HepG2 (cell line): ENCODE measurements at regions not wholly inside any gene's neighbourhood (a gene's known extent, or its start where the extent isn't known, plus 50 kb on each side); places are given as distances from the start of the nearest gene placed in this dataset.

Source experiments
- ATAC-seq: fragments of 200-7000 bp; cut with Tn5 transposase; 3 replicates; pipeline ENCODE4 v1.9.1; 2020; ENCODE audit warnings: mild to moderate bottlenecking, moderate library complexity
- BruUV-seq: library from RNA; stranded (reverse); fragments of 400-500 nt; replicated peaks from 2 replicates; lab custom pipeline; 2021; lab: Mats Ljungman, UMichigan
- CTCF ChIA-PET: fragments of 300-600 bp; formaldehyde crosslinking; extraction: SDS; loops from one replicate; lab custom pipeline; 2021; ENCODE audit warnings: low total read pairs, inconsistent platforms, low intra/inter-chr PET ratio; lab: Yijun Ruan, JAX
- POLR2A ChIA-PET: fragments of 350-600 bp; sonication (Branson Sonifier 250); formaldehyde crosslinking; loops from one replicate; lab custom pipeline; 2020; ENCODE audit warnings: antibody characterized with exemption, inconsistent platforms; lab: Yijun Ruan, JAX
- DNase-seq: peaks from one replicate; pipeline ENCODE4 v3.0.0-alpha.2; 2015; ENCODE audit warnings: low spot score
- FAIRE-seq: peaks from 3 replicates; lab custom pipeline; 2011; peaks lifted over from hg19 to GRCh38; lab: Jason Lieb, UNC
- H2AFZ ChIP-seq: one replicate; pipeline ENCODE4 v1.6.1; 2011; ENCODE audit warnings: low read length, inconsistent platforms
- H3K27ac ChIP-seq: fragments of 300-600 bp; 3 replicates; pipeline ENCODE4 v1.8.0; 2011; ENCODE audit warnings: mixed run types, mild to moderate bottlenecking, mixed read lengths, low read length, inconsistent platforms; ENCODE audit not compliant: insufficient read depth; ENCODE audit errors: extremely low read length
- H3K27me3 ChIP-seq, 2 experiments: fragments of 200-600 bp in 1 of 2; 2 replicates in 1 of 2; 3 replicates in 1 of 2; pipeline versions ENCODE4 v1.6.0 to v1.8.0; 2011; ENCODE audit warnings: low read length in 2 of 2, mild to moderate bottlenecking in 2 of 2, moderate library complexity in 2 of 2, inconsistent platforms in 1 of 2; ENCODE audit not compliant: insufficient read depth in 2 of 2, control insufficient read depth in 1 of 2
- H3K36me3 ChIP-seq, 2 experiments: fragments of 200-600 bp in 1 of 2; replicated peaks in 1 of 2; 2 replicates in 1 of 2; 3 replicates in 1 of 2; pipeline versions ENCODE4 v1.5.1 to v1.8.0; 2011; ENCODE audit warnings: low read length in 2 of 2, inconsistent platforms in 1 of 2; ENCODE audit not compliant: insufficient read depth in 2 of 2, control insufficient read depth in 1 of 2
- H3K4me1 ChIP-seq: 2 replicates; pipeline ENCODE4 v1.5.1; 2012; ENCODE audit warnings: low read length, inconsistent platforms; ENCODE audit not compliant: insufficient read depth
- H3K4me2 ChIP-seq: 2 replicates; pipeline ENCODE4 v1.6.0; 2011; ENCODE audit warnings: low read depth, low read length, inconsistent platforms
- H3K4me3 ChIP-seq, 3 experiments: fragments of 200-600 bp in 1 of 3; sonication (generic), shearing (Covaris generic) in 1 of 3; replicated peaks in 1 of 3; 2 replicates each; pipeline ENCODE4 v1.5.1; 2011 to 2016; ENCODE audit warnings: low read length in 3 of 3, inconsistent platforms in 2 of 3, low read depth in 2 of 3, mild to moderate bottlenecking in 2 of 3, control low read depth in 1 of 3, mixed read lengths in 1 of 3; ENCODE audit not compliant: insufficient read depth in 1 of 3
- H3K79me2 ChIP-seq: one replicate; pipeline ENCODE4 v1.6.1; 2011; ENCODE audit warnings: low read length, inconsistent platforms; ENCODE audit not compliant: insufficient read depth
- H3K9ac ChIP-seq: 2 replicates; pipeline ENCODE4 v1.6.0; 2011; ENCODE audit warnings: mild to moderate bottlenecking, low read depth, low read length, inconsistent platforms; ENCODE audit not compliant: insufficient read depth
- H3K9me3 ChIP-seq: 2 replicates; pipeline ENCODE4 v1.5.1; 2012; ENCODE audit warnings: mild to moderate bottlenecking, low read length
- H4K20me1 ChIP-seq: 2 replicates; pipeline ENCODE4 v1.6.0; 2011; ENCODE audit warnings: inconsistent platforms, mild to moderate bottlenecking, low read length, moderate library complexity; ENCODE audit not compliant: insufficient read depth
- ADNP ChIP-seq: sonication (generic); formaldehyde crosslinking; IDR thresholded peaks from 2 replicates; pipeline ENCODE4 v1.4.0; 2020; ENCODE audit warnings: missing genetic modification reagents
- ARID2 ChIP-seq: sonication (generic); formaldehyde crosslinking; IDR thresholded peaks from 2 replicates; pipeline ENCODE4 v1.8.1; 2022; ENCODE audit warnings: mild to moderate bottlenecking, missing genetic modification reagents, borderline replicate concordance
- BHLHE40 ChIP-seq: IDR thresholded peaks from 2 replicates; pipeline ENCODE4 v1.6.1; 2011; ENCODE audit warnings: low read length, improper control_type of control experiment
- GABPB1 ChIP-seq: IDR thresholded peaks from 2 replicates; pipeline ENCODE4 v1.6.1; 2016; ENCODE audit warnings: mild to moderate bottlenecking, missing genetic modification reagents, moderate library complexity, missing compliant biosample characterization
- KDM5A ChIP-seq: fragments of 200-600 bp; sonication (generic); IDR thresholded peaks from 2 replicates; pipeline ENCODE4 v1.7.0; 2018; ENCODE audit warnings: antibody characterized with exemption, mild to moderate bottlenecking, low read length, borderline replicate concordance
- MBNL3 ChIP-seq: fragments of 250-450 bp; sonication (Bioruptor Pico); conservative IDR thresholded peaks from 2 replicates; pipeline ENCODE4 v1.8.0; 2022; ENCODE audit warnings: mild to moderate bottlenecking, inconsistent platforms
- RXRA ChIP-seq: sonication (generic); formaldehyde crosslinking; IDR thresholded peaks from 2 replicates; pipeline ENCODE4 v1.5.1; 2020; ENCODE audit warnings: missing genetic modification reagents
- SKI ChIP-seq: fragments of 450-650 bp; IDR thresholded peaks from one replicate; pipeline ENCODE4 v1.6.1; 2018; ENCODE audit warnings: mild to moderate bottlenecking; ENCODE audit not compliant: partially characterized antibody
- SRSF1 ChIP-seq: fragments of 200-400 bp; formaldehyde crosslinking; optimal IDR thresholded peaks from 2 replicates; pipeline ENCODE3; 2017; ENCODE audit warnings: mild to moderate bottlenecking, low read depth, low read length, moderate library complexity
- TBL1XR1 ChIP-seq: fragments of 150-350 bp; IDR thresholded peaks from 2 replicates; pipeline ENCODE4 v1.6.1; 2014; ENCODE audit warnings: borderline replicate concordance, low read length; ENCODE audit not compliant: partially characterized antibody
- YY1 ChIP-seq: IDR thresholded peaks from 2 replicates; pipeline ENCODE4 v1.6.1; 2011; ENCODE audit warnings: low read length, low read depth, moderate library complexity, mild to moderate bottlenecking; ENCODE audit not compliant: insufficient read depth, insufficient replicate concordance
- ZKSCAN8 ChIP-seq: IDR thresholded peaks from 2 replicates; pipeline ENCODE4 v1.6.1; 2016; ENCODE audit warnings: borderline replicate concordance, missing genetic modification reagents, missing compliant biosample characterization
- ZNF180 ChIP-seq: sonication (generic); formaldehyde crosslinking; IDR thresholded peaks from 2 replicates; pipeline ENCODE4 v1.4.0; 2020; ENCODE audit warnings: low read depth, missing genetic modification reagents, borderline replicate concordance
- ZNF746 ChIP-seq: sonication (generic); formaldehyde crosslinking; IDR thresholded peaks from 2 replicates; pipeline ENCODE4 v1.8.0; 2022; ENCODE audit warnings: mild to moderate bottlenecking, missing genetic modification reagents
- ZNF773 ChIP-seq: sonication (generic); formaldehyde crosslinking; IDR thresholded peaks from 2 replicates; pipeline ENCODE4 v1.4.0; 2020; ENCODE audit warnings: missing genetic modification reagents, borderline replicate concordance
- WGBS: methylation state at CpG from one replicate; pipeline ENCODE4 v1.1.6; 2017; ENCODE audit warnings: low lambda C conversion rate; 5-methylcytosine and 5-hydroxymethylcytosine counted together
- in situ Hi-C: cut with HindIII; loops from 2 replicates; pipeline ENCODE4 v1.10.0; 2017; ENCODE audit warnings: low pct_unique_long_range_greater_than_20kb; ENCODE audit not compliant: extremely low pct_ligation_motif_present
- intact Hi-C: fragments of 100-400 bp; cut with micrococcal nuclease; formaldehyde crosslinking; loops from one replicate; pipeline ENCODE4 v1.10.0; 2022; ENCODE audit not compliant: unreplicated experiment
- TF ChIP-seq, protein P1 (sequence below): fragments of 450-650 bp; IDR thresholded peaks from 2 replicates; pipeline ENCODE4 v1.6.1; 2016
- TF ChIP-seq, protein P2 (sequence below): sonication (generic); formaldehyde crosslinking; IDR thresholded peaks from 2 replicates; pipeline ENCODE4 v1.4.0; 2020; ENCODE audit warnings: missing genetic modification reagents

DNA sequence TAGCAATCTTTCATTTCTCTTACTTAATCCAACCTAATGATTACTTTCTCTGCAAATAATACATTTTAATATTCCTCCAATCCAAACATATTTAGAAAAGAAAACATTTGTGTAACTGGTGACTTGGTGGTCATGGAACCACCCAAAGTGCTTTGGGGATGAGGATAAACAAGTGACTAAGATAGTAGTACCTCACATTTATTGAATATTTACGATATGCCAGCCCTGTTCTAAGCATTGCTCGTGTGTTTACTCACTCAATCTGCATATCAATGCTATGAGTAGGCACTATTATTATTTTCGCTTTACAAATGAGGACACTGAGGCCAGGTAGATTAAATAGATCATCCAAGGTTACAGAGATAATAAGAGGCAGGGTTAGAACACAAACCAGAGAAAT is 189.5 kb downstream of the SHOX2 start:
- Histone ChIP-seq H3K4me3 (no peak overlapping the region), H3K79me2 (no peaks in the 10 kb centered on the region), H3K9me3 (no peaks in the 10 kb centered on the region), H3K27ac (no peak overlapping the region), H3K9ac (no peak overlapping the region), H2AFZ (no peak overlapping the region), H3K27me3 (0 out of 5 replicates have a peak, but pooled peaks cover 0 to 9% of the 10 kb centered on the region in 2 experiments), H3K4me2 (no peak overlapping the region), H3K4me1 (no peaks in the 10 kb centered on the region), H3K36me3 (no peaks in the 10 kb centered on the region), H4K20me1 (no peaks in the 10 kb centered on the region)
- ChIA-PET CTCF (no interaction called here), POLR2A (no interaction called here)
- FAIRE-seq (no peak), ATAC-seq (no peak), DNase-seq (no peak)
- no TSS peak for BruUV-seq
- intact Hi-C loops, result no loop called here
- in situ Hi-C loops, result no loop called here
- no peak for TF ChIP-seq SKI
- no peak for TF ChIP-seq KDM5A
- TF ChIP-seq ADNP (CRISPR knock-in tag), result no peak
- TF ChIP-seq BHLHE40, result no peak
- TF ChIP-seq ARID2, result no peak
- TF ChIP-seq ZNF746, result no peak
- no peak for TF ChIP-seq SRSF1
- TF ChIP-seq ZKSCAN8 (CRISPR knock-in tag), result no peak
- no peak for TF ChIP-seq RXRA (CRISPR knock-in tag)
- no peak for TF ChIP-seq TBL1XR1
- TF ChIP-seq YY1, result no peak
- no peak for TF ChIP-seq ZNF180 (CRISPR knock-in tag)
- TF ChIP-seq GABPB1 (CRISPR knock-in tag), result no peak
- TF ChIP-seq, protein P1, sequence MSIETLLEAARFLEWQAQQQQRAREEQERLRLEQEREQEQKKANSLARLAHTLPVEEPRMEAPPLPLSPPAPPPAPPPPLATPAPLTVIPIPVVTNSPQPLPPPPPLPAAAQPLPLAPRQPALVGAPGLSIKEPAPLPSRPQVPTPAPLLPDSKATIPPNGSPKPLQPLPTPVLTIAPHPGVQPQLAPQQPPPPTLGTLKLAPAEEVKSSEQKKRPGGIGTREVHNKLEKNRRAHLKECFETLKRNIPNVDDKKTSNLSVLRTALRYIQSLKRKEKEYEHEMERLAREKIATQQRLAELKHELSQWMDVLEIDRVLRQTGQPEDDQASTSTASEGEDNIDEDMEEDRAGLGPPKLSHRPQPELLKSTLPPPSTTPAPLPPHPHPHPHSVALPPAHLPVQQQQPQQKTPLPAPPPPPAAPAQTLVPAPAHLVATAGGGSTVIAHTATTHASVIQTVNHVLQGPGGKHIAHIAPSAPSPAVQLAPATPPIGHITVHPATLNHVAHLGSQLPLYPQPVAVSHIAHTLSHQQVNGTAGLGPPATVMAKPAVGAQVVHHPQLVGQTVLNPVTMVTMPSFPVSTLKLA, result no peak
- no peak for TF ChIP-seq MBNL3 (CRISPR knock-in tag)
- no peak for TF ChIP-seq ZNF773
- TF ChIP-seq, protein P2, sequence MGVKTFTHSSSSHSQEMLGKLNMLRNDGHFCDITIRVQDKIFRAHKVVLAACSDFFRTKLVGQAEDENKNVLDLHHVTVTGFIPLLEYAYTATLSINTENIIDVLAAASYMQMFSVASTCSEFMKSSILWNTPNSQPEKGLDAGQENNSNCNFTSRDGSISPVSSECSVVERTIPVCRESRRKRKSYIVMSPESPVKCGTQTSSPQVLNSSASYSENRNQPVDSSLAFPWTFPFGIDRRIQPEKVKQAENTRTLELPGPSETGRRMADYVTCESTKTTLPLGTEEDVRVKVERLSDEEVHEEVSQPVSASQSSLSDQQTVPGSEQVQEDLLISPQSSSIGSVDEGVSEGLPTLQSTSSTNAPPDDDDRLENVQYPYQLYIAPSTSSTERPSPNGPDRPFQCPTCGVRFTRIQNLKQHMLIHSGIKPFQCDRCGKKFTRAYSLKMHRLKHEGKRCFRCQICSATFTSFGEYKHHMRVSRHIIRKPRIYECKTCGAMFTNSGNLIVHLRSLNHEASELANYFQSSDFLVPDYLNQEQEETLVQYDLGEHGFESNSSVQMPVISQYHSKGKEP (CRISPR knock-in tag), result no peak
- WGBS, result 0% methylated on average over 3 of the region's 3 CpGs
